HG03108 (cell line): ENCODE measurements at regions not wholly inside any gene's neighbourhood (a gene's known extent, or its start where the extent isn't known, plus 50 kb on each side); places are given as distances from the start of the nearest gene placed in this dataset.

Experiments
- ATAC-seq: cut with Tn5 transposase; IDR thresholded peaks from one replicate; pipeline ENCODE4 v1.9.1; 2021; ENCODE audit warnings: moderate library complexity; ENCODE audit not compliant: unreplicated experiment

DNA sequence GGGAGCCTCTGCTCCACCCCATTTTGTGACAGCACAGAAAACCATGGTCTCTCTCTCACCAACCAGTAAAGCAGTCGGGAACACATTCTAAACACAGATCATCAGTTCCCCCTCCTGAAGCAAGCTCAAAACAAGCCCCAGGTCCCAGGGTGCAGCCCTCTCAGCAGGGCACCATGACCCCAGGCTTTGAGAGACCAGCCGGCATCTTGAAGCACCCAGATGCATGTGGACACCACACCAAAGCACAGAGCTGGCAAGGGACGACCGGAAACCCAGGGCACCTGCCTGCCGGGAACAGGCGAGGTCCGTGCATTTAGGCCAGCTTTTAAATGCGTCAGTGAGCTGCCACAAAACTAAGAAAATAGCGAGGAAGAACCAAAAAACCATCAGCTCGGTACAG is 103.2 kb upstream of the IQSEC1 start:
- no peak for ATAC-seq

DNA sequence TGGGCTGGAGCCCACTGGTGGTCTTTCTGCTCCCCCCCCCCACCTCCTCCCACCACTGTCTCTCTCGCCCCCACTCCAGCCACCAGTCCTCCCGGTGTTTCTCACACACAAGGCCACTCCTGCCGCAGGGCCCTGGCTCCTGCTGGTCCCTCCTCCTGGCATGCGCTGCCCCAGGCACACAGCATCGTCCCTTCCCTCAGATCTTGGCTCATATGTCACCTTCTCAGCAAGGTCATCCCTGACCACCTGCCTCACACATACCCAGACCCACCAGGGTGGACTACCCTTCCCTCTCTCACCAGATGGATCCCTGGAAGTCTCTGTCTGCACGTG is 101.5 kb upstream of the IQSEC1 start:
- ATAC-seq: no peak

DNA sequence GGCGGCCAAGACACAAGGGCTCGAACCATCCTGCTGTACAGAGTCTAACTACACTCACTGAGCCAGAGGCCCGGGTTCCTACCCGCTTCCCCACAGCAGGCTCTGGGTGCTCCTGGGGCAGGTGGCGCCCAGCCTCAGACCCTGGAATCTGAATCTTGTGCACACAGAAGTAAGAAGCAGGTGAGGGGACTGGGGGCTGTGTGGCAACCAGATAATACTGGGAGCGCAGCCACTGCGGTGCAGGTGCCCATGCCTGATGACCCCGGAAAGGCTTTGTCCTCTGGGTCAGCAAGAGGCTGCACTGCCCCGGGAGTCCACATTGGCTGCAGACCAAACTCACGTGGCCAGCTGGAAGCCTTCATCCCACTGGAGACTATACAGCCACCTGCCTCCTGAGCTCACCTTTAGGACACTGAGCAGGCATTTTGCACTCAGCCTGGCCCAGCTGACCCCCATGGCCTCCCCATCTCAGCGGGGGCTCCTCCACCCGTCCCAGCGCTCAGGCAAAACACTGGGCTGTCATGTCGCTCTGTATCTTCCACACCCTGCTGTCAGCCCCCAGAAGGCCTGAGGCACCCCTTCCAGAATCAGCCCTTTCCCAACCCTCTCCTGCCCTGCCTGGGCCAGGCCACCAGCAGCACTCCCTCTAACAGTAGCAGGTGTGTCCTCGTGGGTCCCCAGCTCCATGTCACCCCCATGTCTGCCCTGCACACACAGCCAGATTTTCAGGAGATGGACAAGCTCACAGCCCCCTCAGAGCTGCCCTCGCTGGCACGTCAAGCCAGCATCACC is 101.0 kb upstream of the IQSEC1 start:
- ATAC-seq: no peak

DNA sequence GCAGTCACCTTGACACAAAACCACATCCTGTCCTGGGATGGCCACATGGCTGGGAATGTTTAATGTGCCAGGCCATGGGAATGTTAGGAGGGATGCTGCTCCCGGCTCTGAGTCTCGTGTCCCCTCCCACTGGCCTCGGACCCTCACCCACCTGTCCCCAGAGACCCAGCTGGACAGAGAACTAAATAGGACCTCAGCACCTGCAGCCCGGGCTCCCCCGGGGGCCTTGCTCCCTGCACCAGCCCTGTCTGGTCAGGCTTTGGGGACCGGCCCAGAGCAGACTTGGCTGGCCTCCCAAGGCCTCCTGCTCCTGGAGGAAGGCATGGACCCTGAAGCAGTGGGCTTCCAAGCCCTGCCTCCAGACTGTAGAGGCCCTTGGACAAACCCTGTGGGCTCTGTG is 100.0 kb upstream of the IQSEC1 start:
- ATAC-seq: no peak

DNA sequence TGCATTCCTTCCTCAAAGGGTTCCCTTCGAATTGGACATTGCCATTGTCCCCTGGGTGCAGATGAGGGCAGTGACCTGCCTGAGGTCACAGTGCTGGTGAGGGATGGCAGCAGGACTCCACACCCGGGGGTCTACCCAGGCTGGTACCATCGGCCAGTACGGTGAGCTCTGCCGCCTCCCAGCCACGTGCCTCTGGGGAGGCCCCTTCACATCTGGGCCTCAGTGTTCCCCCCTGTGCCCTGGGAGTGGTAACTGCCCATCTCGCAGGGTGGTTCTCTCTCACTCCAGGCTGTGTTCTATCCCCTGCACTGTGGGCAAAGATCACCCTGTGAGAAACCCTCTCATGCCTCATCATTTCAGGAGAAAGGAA is 99.4 kb upstream of the IQSEC1 start:
- ATAC-seq: no peak

DNA sequence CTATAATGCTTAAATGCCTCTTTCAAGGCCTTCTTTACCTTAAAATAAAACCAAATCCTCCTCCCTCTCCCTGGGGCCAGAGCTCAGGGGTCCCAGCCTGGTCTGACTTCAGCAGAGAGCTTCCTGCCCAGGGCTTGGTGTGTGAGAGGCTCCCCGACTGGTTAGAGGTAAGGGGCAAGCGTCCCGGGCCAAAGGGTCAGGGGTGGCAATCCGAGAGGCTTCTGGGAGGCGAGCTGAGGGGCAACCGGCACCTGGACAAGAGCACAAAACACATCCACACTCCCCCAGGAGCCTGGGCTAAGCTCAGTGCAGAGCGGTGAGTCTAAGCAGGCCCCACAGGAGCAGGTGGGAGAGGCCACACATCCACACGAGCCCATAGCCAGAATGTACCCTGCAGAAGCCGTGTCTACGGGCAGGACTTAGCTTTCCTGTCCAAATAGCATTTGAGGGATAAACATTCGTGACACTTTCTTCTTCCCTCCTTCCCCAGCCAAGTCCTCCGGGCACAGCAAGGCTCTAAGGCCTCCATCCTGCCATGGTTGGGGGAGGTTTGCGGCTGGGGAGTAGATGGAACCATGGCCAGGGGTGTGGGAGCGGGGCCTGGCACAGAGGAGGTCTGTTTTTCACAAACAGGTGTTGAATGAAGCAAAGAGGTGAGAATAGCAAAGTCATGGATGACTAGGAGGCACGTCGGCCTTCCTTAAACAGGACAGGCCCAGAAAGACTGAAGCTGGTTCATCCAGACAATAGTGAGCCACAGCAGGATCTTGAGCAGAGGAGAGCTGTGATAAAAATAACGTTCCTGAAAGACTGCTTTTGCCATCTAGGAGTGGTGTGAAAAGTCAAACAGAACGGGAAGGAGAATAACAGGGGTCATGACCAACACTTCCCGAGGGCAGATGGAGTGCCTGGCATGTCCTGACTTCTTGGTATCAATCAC is 98.7 kb upstream of the IQSEC1 start:
- no peak for ATAC-seq

DNA sequence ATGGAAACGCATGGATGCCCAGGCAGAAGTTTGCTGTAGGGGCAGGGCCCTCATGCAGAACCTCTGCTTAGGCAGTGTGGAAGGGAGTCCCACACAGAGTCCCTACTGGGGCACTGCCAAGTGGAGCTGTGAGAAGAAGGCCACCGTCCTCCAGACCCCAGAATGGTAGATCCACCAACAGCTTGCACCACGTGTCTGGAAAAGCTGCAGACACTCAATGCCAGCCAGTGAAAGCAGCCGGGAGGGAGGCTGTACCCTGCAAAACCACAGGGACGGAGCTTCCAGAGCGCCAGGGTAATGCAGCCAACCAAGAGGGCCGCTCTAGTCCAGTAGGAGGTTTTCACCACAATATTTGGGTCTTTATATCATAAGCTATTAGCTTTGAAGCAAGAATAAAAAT is 97.1 kb upstream of the IQSEC1 start:
- no peak for ATAC-seq

DNA sequence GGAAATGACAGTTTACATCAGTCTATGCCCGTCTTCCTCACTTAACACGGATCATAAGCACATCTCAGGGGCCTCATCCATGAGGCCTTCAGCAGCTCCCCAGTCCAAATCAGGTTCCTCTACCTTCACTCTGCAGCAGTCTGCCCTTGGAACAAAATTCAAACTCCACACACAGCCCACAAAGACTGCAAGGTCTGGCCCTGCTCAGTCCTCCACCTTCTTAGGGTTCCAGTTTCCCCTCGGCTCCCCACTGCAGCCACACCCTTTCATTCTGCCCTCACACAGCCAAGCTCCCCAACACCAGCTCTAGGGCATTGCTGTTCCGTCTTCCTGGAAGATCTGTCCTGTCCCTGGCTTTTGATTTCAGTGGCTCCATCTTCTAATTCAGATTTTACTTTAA is 95.2 kb upstream of the IQSEC1 start:
- ATAC-seq: no peak

DNA sequence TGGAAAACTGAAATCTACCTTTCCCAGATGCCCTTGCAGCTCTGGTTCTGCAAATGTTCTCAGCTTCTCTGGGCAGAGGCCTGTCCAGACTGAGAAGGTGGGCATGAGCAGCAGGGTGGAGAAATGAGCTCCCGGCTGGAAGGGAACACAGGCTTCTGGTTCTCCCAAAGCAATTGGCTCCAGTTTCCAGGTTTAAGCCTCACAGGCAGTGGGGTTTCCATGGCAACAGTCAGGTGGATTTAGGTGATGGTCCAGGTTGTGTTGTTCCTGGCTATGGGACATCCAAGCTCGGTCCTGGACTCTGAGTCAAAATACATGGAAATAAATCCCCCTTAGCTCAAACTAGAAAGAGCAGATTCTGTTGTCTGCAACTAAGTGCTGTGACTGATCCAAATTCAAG is 94.6 kb upstream of the IQSEC1 start:
- no peak for ATAC-seq

DNA sequence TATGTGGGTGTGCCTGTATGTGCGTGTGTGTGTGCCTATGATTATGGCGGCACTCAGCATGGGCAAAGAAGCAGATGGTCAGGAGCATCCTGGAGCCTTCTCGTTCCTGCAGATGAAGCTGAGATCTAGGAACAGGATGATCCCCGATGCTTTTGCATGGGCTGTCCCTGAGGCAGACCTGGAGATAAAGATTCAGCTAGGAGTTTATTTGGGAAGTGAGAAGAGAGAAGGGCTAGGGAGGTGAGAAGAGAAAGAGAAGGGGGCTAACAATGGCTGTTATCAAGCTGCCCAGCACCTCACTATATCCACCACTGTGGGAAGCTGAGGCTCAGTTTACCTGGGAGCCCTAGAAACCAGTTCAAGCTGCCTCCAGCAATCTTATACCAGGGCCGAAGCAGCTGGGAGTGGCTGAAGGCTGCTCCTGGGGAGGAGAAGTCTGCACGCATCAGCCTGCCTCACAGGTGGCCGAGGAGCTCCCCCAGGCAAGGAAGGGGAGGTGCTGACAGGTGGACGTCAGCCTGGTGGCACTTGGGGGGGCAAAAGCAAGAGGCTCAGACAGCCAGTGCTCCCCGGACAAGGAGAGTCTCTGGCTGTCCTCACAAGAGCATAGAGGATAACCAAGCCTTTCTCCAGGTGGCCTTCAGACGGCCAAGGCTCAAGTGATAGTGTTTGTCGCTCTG is 94.0 kb upstream of the IQSEC1 start:
- ATAC-seq: no peak

DNA sequence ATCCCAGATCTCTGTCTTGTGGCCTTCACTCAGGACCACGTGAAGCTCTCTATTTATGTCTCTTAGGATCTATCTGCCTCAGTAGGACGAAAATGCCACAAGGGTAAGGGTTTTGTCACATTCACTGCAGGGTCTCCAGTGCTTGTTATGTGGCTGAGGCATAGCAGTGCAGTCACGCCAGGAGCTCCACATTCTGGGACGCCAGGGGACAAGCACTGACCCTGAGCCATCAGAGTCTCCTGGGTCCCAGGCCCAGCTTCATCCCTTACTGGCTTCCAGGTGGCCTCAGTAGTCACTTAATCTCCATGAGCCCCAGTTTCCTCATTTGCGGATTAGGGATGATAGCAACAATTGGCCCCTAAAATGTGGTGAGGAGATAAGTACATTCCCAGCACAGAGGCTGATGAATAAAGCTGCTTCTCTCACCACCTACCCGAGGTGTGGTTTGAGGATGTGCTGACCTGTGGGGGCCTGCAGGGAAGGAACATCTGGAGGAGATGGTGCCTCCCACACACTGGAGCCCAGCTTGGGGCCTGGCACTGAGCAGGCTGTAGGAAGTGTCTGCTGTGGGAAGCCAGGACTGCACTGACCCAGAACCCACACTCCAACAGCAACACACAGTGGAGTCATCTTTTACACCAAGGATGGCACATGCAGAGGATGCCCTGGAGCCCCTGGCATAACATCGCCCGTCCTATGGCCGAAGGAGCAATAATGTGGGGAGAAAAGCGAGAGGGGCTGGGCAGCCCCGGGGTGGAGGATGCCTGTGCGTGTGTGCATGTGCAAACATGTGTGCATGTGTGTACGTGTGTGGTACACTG is 93.2 kb upstream of the IQSEC1 start:
- no peak for ATAC-seq

DNA sequence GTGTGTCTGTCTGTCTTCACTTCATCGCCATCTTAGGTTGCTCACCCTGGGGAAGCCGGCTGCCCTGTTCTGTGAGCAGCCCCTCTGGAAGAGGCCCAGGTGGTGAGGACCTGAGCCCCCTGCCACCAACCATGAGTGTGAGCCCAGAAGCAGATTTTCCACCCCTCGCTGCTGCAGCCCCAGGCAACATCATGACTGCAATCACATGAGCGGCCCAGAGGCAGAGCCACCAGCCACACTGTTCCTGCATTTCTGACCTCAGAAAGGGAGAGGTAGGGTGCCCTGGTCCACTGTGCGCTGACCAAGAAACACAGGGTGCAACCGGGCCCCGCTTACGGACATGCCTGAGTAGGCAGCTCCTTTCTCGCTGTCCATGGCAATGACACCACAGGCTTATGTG is 92.3 kb upstream of the IQSEC1 start:
- no peak for ATAC-seq

DNA sequence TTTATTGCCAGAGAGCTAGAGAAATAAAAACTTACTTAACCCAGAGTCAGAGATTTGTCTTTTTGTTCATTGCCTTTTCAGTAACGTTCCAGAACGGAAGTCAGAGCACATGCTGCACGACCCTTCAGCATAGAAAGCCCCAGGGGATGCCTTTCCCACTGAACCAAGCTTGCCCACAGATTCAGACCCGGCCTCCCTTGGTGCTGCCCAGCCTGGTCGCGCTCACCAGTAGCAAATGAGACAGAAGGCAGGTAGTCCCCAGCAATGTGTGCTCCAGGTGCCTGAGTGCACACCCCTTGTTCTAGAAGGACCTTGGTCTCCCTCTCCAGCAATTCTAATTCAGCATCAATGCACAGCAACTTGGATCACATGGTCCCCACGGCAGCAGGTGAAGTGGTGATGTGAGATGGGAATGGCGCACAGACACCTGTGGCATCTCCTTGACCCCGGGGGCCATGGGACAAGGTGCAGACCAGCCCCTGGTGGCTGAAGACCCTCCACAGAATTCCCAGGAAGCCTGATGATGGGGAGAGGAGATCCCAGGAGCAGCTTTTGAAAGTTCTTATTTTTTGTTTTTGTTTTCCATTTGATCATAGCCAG is 91.8 kb upstream of the IQSEC1 start:
- ATAC-seq: no peak

DNA sequence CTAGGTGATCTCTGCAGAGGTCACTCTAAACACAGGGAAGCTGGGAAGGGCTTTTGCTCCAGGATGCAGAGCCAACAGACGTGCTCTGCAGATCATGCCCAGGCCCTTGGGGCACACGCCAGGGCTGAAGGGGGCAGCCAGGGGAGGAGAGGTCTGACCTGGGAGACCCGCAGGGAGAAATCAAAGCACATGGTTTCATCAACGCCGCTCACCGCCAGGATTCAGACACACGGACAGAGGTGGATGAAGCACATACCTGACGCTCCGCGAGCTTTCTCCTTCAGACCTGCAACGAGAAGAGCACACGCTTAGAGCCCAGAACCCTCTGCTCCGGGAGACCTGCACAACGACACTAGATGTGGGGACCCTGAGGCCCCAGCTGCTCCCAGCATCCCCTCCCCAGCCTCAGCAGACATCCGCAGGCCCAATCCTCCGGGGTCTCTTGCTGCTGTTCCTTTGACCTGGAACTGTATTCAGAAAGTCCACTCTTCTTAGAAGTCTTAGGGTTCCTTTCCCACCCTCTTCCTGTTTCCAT is 90.7 kb upstream of the IQSEC1 start:
- ATAC-seq: no peak

DNA sequence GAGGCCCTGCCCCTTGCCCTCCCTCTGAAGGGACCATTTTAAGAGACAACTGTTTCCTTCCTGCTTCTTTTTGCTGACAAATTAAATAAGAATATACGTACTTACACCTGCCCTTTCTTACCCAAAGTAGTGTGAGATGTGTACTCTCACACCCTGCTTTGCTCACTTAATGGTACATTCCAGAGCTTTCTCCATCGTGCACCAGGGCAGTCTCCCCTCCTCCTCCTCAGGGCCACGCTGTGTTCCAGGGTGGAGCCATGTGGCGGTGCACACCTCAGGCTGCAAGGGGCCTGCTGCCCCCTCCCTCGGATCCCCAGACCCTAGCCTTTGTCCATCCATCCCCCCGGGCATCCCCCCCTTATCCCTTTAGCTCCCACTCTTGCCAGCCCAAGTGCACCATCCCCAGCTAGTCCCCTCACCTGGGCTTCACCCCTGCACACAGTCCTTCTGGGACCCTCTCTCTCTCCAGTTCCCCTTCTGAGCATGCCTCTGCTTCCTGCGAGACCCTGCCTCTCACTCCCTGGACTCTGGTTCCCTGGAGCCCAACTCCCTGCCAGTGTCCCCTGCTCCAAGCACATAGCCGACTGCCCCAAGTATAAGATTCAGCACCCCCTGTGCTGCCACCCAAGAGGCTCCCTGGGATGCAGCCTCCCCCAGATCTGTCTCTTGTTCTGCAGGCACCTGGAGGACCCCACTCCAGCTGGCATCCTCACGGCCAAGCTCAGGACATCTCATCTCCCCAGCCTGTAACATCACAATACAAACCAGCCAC is 89.5 kb upstream of the IQSEC1 start:
- no peak for ATAC-seq

DNA sequence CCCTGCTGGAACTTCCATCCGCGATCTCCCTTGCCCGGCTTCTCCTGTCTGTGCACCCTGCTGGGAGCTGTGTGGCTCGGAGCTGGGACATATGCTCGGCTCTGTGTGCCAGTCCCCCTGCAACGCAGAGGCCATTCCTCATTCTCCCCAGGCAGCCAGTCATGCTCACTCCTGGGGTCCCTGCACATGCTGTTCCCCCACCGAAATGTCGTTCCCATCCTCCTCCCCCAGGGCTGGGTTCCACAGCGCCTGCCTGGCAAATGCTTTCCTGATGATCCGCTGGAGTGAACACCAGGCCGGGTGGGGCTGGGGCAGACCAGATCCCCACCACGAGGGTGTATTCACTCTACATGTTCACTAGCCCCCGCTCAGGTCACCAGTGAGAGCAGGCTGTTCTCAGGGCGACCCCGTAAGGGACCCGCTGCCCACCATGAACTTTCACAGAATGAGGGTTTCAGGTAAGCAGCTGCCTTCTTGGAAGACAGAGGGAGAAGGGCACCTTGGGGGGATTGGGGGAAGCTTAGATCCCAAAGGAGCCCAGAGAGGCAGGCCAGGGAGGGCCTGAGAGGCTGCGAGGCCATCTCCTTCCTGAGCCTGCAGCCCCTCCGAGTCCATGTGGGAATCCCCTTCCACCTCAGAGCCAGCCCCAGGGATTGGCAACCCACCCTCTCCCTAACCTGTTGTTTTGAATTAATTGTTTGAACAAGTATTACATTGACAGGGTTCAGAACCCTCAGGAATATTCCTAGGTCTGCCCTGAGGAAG is 88.7 kb upstream of the IQSEC1 start:
- no peak for ATAC-seq

DNA sequence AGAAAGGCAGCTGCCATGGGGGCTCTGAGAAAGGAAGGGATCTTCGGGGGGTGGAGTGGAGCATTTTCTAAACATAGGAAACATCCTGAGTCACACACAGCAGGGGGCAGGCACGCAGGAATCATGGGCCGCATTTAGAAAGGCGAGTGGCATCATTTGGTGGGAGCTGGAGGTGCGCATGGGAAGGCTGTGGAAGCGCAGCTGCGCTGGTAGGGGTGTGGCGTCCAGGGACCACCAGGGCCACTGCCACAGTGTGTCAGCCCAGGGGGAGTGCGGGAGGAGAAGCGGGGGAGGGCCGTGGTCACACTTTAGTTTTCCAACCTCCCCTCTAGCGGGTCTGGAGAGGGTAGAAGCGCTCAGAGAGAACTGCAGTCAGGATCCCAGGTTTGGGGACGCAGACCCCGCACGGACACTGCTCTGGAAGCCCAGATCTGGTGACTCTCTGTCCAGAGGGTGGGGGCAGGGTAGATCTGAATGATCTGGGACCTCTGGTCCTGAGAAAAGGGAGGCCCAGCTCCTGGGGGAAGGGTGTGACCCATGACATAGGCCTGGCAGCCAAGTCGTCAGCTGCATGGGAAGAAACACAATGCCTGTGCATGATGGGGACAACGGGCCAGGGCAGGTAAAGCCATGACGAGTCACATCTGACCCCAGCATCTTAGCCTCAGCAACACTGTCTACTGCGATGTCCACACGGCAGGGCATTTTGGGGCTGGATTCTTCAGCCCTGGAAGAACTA is 88.0 kb upstream of the IQSEC1 start:
- ATAC-seq: no peak

DNA sequence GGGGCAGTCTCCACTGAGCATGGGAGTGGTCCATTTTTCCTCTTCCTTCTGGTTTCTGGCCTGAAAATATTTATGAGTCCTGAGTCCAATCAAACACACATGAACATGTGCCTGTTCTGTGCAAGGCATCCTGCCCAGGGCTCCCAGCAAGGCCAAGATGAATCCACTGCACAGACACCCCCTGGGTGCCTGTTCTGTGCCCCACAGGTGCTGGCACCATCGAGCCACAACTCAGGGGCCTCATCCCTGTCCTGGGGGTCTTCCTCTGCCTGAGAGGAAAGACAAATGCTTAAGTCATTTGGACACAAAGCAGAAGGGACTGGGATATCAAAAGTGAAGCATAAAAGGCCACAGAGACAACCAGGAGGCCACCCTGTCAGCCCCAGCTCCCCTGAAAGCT is 87.4 kb upstream of the IQSEC1 start:
- no peak for ATAC-seq
